ENCODE measurements at regions not wholly inside any gene's neighbourhood (a gene's known extent, or its start where the extent isn't known, plus 50 kb on each side); places are given as distances from the start of the nearest gene placed in this dataset.

- Histone ChIP-seq H3K4me1 (peaks cover 8 to 64% (median 50%) of the 10 kb centered on the region in 10 experiments; a peak in 19 of 20 replicates), H4K20me1 (no peaks in the 10 kb centered on the region), H3K9me3 (replicated peaks in 1 of 11) (peaks cover 0 to 21% (median 5%) of the 10 kb centered on the region in 11 experiments; a peak in 6 of 22 replicates), H3K4me2 (peak overlapping the region in 10 of 11 experiments; percentile 32 to 85 (median 76); a peak in 19 of 22 replicates), H3K27me3 (no peaks in the 10 kb centered on the region), H3K36me3 (no peaks in the 10 kb centered on the region), H3K27ac (peak overlapping the region in 7 of 11 experiments; percentile 15 to 40 (median 33); a peak in 7 of 22 replicates), H3K4me3 (peak overlapping the region in 4 of 10 experiments; percentile 0 to 24 (median 10); a peak in 3 of 20 replicates), H3K9ac (peak overlapping the region in 2 of 11 experiments; percentile 9 to 15; a peak in 1 of 22 replicates)
- TF ChIP-seq Cebpa-rat (IDR thresholded peaks at IDR 0.05) = no peak
Measured at GRCh38 chr2:205905576-205905975, 180.4 kb downstream of the INO80D start.

DNA sequence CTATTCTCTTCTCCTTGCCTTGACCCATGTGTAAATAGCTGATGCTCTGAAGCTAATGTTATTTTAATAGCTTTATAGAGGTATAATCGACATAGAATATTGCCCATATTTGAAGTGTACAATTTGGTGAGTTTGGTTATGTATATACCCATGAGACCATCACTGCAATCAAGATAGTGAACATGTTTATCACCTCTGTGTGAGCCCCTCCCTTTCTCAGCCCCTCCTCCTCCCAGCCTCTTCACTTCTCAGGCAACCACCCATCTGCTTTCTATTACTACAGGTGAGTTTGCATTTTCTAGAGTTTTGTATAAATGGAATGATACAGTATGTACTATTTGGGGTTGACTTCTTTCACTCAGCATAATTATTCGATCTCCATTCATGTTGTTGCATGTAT, 181.1 kb downstream of the INO80D start:
- Histone ChIP-seq H3K9me3 (replicated peaks in 1 of 11) (peaks cover under 1 to 23% (median 5%) of the 10 kb centered on the region in 11 experiments; a peak in 14 of 22 replicates), H3K36me3 (no peaks in the 10 kb centered on the region), H3K4me1 (peaks cover 8 to 61% (median 50%) of the 10 kb centered on the region in 10 experiments; a peak in 19 of 20 replicates), H4K20me1 (no peaks in the 10 kb centered on the region), H3K4me2 (peak overlapping the region in 10 of 11 experiments; percentile 32 to 85 (median 76); a peak in 19 of 22 replicates), H3K9ac (no peak overlapping the region), H3K4me3 (peak overlapping the region in 1 of 10 experiments; percentile 15; a peak in 2 of 20 replicates), H3K27ac (peak overlapping the region in 2 of 11 experiments; percentile 15 to 26; a peak in 1 of 22 replicates), H3K27me3 (no peaks in the 10 kb centered on the region)
- no peak for TF ChIP-seq Cebpa-rat (IDR thresholded peaks at IDR 0.05)

- Histone ChIP-seq H3K27ac (no peak overlapping the region), H4K20me1 (no peaks in the 10 kb centered on the region), H3K4me1 (peaks cover 8 to 48% (median 40%) of the 10 kb centered on the region in 10 experiments; a peak in 19 of 20 replicates), H3K4me2 (peak overlapping the region in 8 of 11 experiments; percentile 1 to 85 (median 78); a peak in 12 of 22 replicates), H3K4me3 (no peak overlapping the region), H3K9ac (no peak overlapping the region), H3K27me3 (no peaks in the 10 kb centered on the region), H3K9me3 (replicated peaks in 1 of 11) (peaks cover 13 to 35% (median 17%) of the 10 kb centered on the region in 11 experiments), H3K36me3 (no peaks in the 10 kb centered on the region)
- TF ChIP-seq Cebpa-rat (IDR thresholded peaks at IDR 0.05) = no peak
Measured at GRCh38 chr2:205903549-205904129, 182.3 kb downstream of the INO80D start.

DNA sequence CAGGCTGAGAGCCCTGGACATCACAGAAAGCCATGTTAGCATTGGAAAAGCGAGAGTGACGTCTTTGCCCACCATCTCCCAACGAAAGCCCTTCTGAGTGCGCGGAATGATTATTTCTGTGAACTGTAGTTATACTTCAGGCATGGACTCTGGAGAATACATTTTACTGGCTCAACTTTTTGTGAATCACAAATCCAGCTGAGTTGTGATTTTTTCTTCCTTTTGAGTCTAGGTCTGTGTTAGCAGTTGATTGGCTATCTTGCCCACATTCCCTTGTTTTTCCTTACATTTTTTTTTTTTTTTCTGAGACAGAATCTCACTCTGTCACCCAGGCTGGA, 183.1 kb downstream of the INO80D start:
- H3K9ac ChIP-seq = no peak overlapping the region
- peaks cover 8 to 41% (median 34%) of the 10 kb centered on the region in 10 experiments; a peak in 19 of 20 replicates for H3K4me1 ChIP-seq
- H3K27ac ChIP-seq = no peak overlapping the region
- H3K4me3 ChIP-seq = no peak overlapping the region
- H4K20me1 ChIP-seq = no peaks in the 10 kb centered on the region
- H3K27me3 ChIP-seq = no peaks in the 10 kb centered on the region
- H3K9me3 ChIP-seq (replicated peaks in 1 of 11) = peaks cover 16 to 39% (median 22%) of the 10 kb centered on the region in 11 experiments
- TF ChIP-seq Cebpa-rat (IDR thresholded peaks at IDR 0.05) = no peak
- H3K4me2 ChIP-seq = no peak overlapping the region
- H3K36me3 ChIP-seq = no peaks in the 10 kb centered on the region

- H3K9ac ChIP-seq = no peak overlapping the region
- TF ChIP-seq Cebpa-rat (IDR thresholded peaks at IDR 0.05) = no peak
- H3K4me2 ChIP-seq = no peak overlapping the region
- H3K4me3 ChIP-seq = no peak overlapping the region
- H3K4me1 ChIP-seq = peaks cover 8 to 40% (median 34%) of the 10 kb centered on the region in 10 experiments; a peak in 19 of 20 replicates
- H3K36me3 ChIP-seq = no peaks in the 10 kb centered on the region
- H4K20me1 ChIP-seq = no peaks in the 10 kb centered on the region
- H3K9me3 ChIP-seq (replicated peaks in 1 of 11) = peaks cover 16 to 34% (median 20%) of the 10 kb centered on the region in 11 experiments
- H3K27ac ChIP-seq = no peak overlapping the region
- no peaks in the 10 kb centered on the region for H3K27me3 ChIP-seq
Measured at GRCh38 chr2:205902041-205902899, 183.7 kb downstream of the INO80D start.

DNA sequence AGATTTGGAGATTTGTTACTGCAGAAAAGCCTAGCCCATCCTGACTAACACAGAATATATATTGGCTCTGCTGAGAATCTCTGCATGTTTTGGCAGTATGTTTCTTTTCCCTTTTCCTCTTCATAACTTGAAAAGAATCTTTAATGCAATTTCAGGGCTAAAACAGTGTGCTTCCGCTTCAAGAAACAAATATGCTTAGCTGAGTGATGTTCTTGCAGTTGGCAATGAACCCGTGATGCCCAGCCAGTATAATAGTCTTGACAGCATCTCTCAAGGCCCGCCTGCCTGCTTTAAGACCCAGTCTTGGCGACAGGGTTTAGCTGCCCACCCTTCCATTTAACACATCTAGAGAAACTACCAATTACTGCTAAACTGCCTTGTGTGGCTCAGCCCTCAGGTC, 184.5 kb downstream of the INO80D start:
- Histone ChIP-seq H3K9ac (no peak overlapping the region), H3K27me3 (no peaks in the 10 kb centered on the region), H3K4me3 (no peak overlapping the region), H3K4me2 (no peak overlapping the region), H3K9me3 (replicated peaks in 1 of 11) (peaks cover 13 to 27% (median 19%) of the 10 kb centered on the region in 11 experiments), H3K27ac (no peak overlapping the region), H3K36me3 (no peaks in the 10 kb centered on the region), H3K4me1 (peaks cover 8 to 34% (median 31%) of the 10 kb centered on the region in 10 experiments; a peak in 19 of 20 replicates), H4K20me1 (no peaks in the 10 kb centered on the region)
- no peak for TF ChIP-seq Cebpa-rat (IDR thresholded peaks at IDR 0.05)

DNA sequence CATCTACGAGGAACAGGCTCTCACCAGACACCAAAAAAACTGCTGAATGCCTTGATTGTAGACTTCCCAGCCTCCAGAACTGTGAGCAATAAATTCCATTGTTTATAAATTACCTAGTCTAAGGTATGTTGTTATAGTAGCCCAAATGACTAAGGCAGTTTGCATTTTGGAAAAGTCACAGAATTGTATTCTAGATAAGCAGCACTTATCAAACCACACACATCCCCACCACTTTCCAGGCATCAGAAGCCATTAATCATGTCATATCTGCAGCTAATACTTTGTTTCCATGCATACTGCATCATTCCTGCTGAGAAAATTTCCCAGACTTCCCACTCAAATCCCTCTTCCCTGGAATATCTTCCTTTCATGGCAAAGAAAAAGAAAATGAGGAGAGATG, 187.2 kb downstream of the INO80D start:
- no peak for TF ChIP-seq Cebpa-rat (IDR thresholded peaks at IDR 0.05)
- Histone ChIP-seq H4K20me1 (no peaks in the 10 kb centered on the region), H3K36me3 (no peaks in the 10 kb centered on the region), H3K27ac (no peak overlapping the region), H3K4me3 (no peak overlapping the region), H3K4me1 (peaks cover 0 to 6% (median 4%) of the 10 kb centered on the region in 10 experiments; a peak in 13 of 20 replicates), H3K4me2 (no peak overlapping the region), H3K9ac (no peak overlapping the region), H3K27me3 (no peaks in the 10 kb centered on the region), H3K9me3 (replicated peaks in 1 of 11) (peaks cover 13 to 25% (median 19%) of the 10 kb centered on the region in 11 experiments)

DNA sequence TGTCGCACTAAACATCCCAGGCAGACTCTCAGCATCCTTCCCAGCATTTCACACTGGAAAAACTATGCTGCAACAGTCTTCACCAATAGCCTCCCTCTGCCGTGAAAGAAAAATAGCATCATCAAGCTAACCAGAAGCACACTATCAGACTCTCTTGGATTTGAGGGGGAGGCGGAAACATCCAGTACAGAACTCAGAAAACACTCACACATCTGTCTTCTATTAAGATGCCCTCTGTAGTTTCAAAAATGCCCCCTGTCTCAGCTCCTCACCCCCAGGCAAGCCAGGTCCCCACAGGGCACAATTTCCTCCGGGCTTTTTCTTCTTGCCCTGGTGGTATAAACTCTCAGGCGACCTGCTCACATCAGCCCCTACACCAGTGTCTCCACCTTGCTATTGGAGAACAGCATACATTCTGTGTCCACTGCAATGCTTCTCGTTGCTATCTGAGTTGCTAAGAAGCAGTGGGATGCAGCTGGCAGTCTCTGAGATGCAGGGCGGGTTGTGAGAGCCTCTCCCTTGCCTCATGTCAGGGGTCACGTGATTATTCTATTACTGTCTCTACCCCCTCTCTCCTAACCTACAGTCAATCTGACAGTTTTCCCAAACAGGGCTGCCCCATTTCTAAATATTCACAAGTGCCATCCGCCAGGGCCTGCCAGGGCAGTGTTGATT, 189.9 kb downstream of the INO80D start:
- Histone ChIP-seq H3K4me2 (no peak overlapping the region), H3K27me3 (no peaks in the 10 kb centered on the region), H3K27ac (no peak overlapping the region), H3K9me3 (replicated peaks in 1 of 11) (peaks cover 13 to 25% (median 19%) of the 10 kb centered on the region in 11 experiments), H3K9ac (no peak overlapping the region), H4K20me1 (no peaks in the 10 kb centered on the region), H3K36me3 (no peaks in the 10 kb centered on the region), H3K4me1 (no peaks in the 10 kb centered on the region), H3K4me3 (no peak overlapping the region)
- TF ChIP-seq Cebpa-rat (IDR thresholded peaks at IDR 0.05) = no peak

Measured in BLaER1 treated with 17β-estradiol and CSF1 and Interleukin-3, amounts not matched to agents 10 nM and 100 nM (cell line).